ENCODE measurements at regions not wholly inside any gene's neighbourhood (a gene's known extent, or its start where the extent isn't known, plus 50 kb on each side); places are given as distances from the start of the nearest gene placed in this dataset.

DNA sequence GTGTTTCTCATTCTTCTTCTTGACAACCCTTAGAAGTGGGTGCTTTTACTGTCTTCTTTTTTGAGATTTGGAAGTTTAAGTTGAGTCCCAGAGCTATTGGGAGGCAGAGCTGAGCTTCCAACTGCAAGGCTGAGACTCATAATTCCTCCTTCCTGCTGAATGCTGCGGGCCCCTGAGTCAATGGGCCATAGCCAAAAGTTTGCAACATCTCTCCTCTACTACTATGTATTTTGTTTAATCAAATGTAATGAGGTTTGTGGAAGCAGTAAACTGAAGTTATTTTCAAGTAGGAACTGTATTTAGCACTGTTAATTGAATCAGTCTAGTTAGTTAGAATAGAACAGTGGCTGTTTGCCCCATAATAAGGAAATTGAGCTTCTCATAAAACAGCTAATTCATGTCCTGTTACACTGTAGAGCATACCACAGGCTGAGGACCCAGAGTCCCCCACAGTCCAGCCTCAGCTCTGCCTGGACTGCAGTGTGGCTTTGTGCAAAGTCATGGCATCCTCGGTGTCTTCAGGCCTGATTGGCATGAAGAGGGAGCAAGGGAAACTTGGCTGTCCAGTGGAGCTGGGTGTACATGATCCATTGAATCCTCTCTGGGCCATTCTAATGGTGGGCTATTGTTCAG is 631.7 kb downstream of the VRK1 start:
- TF ChIP-seq, protein P1, sequence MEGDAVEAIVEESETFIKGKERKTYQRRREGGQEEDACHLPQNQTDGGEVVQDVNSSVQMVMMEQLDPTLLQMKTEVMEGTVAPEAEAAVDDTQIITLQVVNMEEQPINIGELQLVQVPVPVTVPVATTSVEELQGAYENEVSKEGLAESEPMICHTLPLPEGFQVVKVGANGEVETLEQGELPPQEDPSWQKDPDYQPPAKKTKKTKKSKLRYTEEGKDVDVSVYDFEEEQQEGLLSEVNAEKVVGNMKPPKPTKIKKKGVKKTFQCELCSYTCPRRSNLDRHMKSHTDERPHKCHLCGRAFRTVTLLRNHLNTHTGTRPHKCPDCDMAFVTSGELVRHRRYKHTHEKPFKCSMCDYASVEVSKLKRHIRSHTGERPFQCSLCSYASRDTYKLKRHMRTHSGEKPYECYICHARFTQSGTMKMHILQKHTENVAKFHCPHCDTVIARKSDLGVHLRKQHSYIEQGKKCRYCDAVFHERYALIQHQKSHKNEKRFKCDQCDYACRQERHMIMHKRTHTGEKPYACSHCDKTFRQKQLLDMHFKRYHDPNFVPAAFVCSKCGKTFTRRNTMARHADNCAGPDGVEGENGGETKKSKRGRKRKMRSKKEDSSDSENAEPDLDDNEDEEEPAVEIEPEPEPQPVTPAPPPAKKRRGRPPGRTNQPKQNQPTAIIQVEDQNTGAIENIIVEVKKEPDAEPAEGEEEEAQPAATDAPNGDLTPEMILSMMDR (IDR thresholded peaks at IDR 0.05) = no peak
- TF ChIP-seq EZH2phosphoT487 (IDR thresholded peaks at IDR 0.05; ENCODE audit: borderline replicate concordance, low read depth) (no peak), JUND (IDR thresholded peaks at IDR 0.05) (no peak), SIN3A (IDR thresholded peaks at IDR 0.05; ENCODE audit: borderline replicate concordance, low read depth, low read length) (no peak)
- TF ChIP-seq, protein P2, sequence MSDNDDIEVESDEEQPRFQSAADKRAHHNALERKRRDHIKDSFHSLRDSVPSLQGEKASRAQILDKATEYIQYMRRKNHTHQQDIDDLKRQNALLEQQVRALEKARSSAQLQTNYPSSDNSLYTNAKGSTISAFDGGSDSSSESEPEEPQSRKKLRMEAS (IDR thresholded peaks at IDR 0.05; ENCODE audit: low read depth) = no peak
- TF ChIP-seq, protein P3, sequence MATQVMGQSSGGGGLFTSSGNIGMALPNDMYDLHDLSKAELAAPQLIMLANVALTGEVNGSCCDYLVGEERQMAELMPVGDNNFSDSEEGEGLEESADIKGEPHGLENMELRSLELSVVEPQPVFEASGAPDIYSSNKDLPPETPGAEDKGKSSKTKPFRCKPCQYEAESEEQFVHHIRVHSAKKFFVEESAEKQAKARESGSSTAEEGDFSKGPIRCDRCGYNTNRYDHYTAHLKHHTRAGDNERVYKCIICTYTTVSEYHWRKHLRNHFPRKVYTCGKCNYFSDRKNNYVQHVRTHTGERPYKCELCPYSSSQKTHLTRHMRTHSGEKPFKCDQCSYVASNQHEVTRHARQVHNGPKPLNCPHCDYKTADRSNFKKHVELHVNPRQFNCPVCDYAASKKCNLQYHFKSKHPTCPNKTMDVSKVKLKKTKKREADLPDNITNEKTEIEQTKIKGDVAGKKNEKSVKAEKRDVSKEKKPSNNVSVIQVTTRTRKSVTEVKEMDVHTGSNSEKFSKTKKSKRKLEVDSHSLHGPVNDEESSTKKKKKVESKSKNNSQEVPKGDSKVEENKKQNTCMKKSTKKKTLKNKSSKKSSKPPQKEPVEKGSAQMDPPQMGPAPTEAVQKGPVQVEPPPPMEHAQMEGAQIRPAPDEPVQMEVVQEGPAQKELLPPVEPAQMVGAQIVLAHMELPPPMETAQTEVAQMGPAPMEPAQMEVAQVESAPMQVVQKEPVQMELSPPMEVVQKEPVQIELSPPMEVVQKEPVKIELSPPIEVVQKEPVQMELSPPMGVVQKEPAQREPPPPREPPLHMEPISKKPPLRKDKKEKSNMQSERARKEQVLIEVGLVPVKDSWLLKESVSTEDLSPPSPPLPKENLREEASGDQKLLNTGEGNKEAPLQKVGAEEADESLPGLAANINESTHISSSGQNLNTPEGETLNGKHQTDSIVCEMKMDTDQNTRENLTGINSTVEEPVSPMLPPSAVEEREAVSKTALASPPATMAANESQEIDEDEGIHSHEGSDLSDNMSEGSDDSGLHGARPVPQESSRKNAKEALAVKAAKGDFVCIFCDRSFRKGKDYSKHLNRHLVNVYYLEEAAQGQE (IDR thresholded peaks at IDR 0.05; ENCODE audit: low read depth, low read length) = no peak

All from SK-N-SH (cell line).